Naive thymus-derived CD4-positive, alpha-beta T cell (primary cell): ENCODE measurements at regions not wholly inside any gene's neighbourhood (a gene's known extent, or its start where the extent isn't known, plus 50 kb on each side); places are given as distances from the start of the nearest gene placed in this dataset.

Experiments used
- ATAC-seq: fragments of 150-1000 bp; cut with Tn5 transposase; 2 replicates; pipeline ENCODE4 v1.10.0; 2021; ENCODE audit warnings: mild to moderate bottlenecking, moderate library complexity
- CTCF ChIA-PET: fragments of 350-600 bp; sonication (Branson Sonifier 250); formaldehyde crosslinking; loops from one replicate; lab custom pipeline; 2021; ENCODE audit warnings: antibody characterized with exemption; lab: Charles Lee
- POLR2A ChIA-PET: fragments of 350-600 bp; sonication (Branson Sonifier 250); formaldehyde crosslinking; loops from one replicate; lab custom pipeline; 2021; ENCODE audit warnings: antibody characterized with exemption, inconsistent platforms; lab: Charles Lee
- DNase-seq, 9 donors: peaks; one replicate each; pipeline versions ENCODE4 v3.0.0 to v3.0.0-alpha.2; 2020 to 2022; ENCODE audit warnings: mixed read lengths in 1 of 9
- H3K27ac ChIP-seq: one replicate; pipeline ENCODE4 v1.7.0; 2013; ENCODE audit warnings: mild to moderate bottlenecking, low read depth, low read length, moderate library complexity
- H3K27me3 ChIP-seq, 2 donors: one replicate each; pipeline ENCODE4 v1.7.0; 2013; ENCODE audit warnings: low read length in 2 of 2, mild to moderate bottlenecking in 2 of 2, moderate library complexity in 2 of 2; ENCODE audit not compliant: control insufficient read depth in 2 of 2, insufficient read depth in 2 of 2
- H3K36me3 ChIP-seq, 3 experiments: 1 replicate in 2 of 3; 2 replicates in 1 of 3; pipeline ENCODE4 v1.7.0; 2013; ENCODE audit warnings: low read length in 3 of 3, mild to moderate bottlenecking in 3 of 3, moderate library complexity in 1 of 3; ENCODE audit not compliant: insufficient read depth in 3 of 3, control insufficient read depth in 2 of 3
- H3K4me1 ChIP-seq, 2 donors: one replicate each; pipeline ENCODE4 v1.7.0; 2013; ENCODE audit warnings: low read length in 2 of 2, mild to moderate bottlenecking in 2 of 2, moderate library complexity in 1 of 2; ENCODE audit not compliant: control insufficient read depth in 2 of 2, insufficient read depth in 2 of 2
- H3K4me3 ChIP-seq: 2 replicates; pipeline ENCODE4 v1.7.0; 2013; ENCODE audit warnings: mild to moderate bottlenecking, low read length
- H3K9me3 ChIP-seq, 3 experiments: 1 replicate in 2 of 3; 2 replicates in 1 of 3; pipeline ENCODE4 v1.7.0; 2013; ENCODE audit warnings: low read length in 3 of 3; ENCODE audit not compliant: control insufficient read depth in 2 of 3
- H3K27ac Mint-ChIP-seq, 9 donors: one replicate each; pipeline ENCODE4 v1.8.0; 2020 to 2022; ENCODE audit warnings: mixed read lengths in 9 of 9, mild to moderate bottlenecking in 8 of 9, moderate library complexity in 5 of 9, inconsistent platforms in 2 of 9
- H3K27me3 Mint-ChIP-seq, 5 donors: one replicate each; pipeline ENCODE4 v1.8.0; 2021 to 2022; ENCODE audit warnings: mixed read lengths in 5 of 5, mild to moderate bottlenecking in 1 of 5
- H3K36me3 Mint-ChIP-seq, 5 donors: one replicate each; pipeline ENCODE4 v1.8.0; 2020 to 2022; ENCODE audit warnings: mixed read lengths in 5 of 5, mild to moderate bottlenecking in 3 of 5, inconsistent platforms in 1 of 5
- H3K4me1 Mint-ChIP-seq, 7 donors: one replicate each; pipeline ENCODE4 v1.8.0; 2020 to 2022; ENCODE audit warnings: mixed read lengths in 7 of 7, mild to moderate bottlenecking in 3 of 7, inconsistent platforms in 1 of 7
- H3K4me3 Mint-ChIP-seq, 10 donors: one replicate each; pipeline ENCODE4 v1.8.0; 2020 to 2022; ENCODE audit warnings: mild to moderate bottlenecking in 10 of 10, mixed read lengths in 10 of 10, moderate library complexity in 6 of 10, inconsistent platforms in 2 of 10
- H3K9me3 Mint-ChIP-seq, 11 donors: one replicate each; pipeline ENCODE4 v1.8.0; 2020 to 2022; ENCODE audit warnings: mixed read lengths in 11 of 11, mild to moderate bottlenecking in 4 of 11, inconsistent platforms in 1 of 11, moderate library complexity in 1 of 11
- intact Hi-C, 2 donors: fragments of 100-400 bp; cut with micrococcal nuclease; formaldehyde crosslinking; loops; one replicate each; pipeline ENCODE4 v1.15.1; 2023

DNA sequence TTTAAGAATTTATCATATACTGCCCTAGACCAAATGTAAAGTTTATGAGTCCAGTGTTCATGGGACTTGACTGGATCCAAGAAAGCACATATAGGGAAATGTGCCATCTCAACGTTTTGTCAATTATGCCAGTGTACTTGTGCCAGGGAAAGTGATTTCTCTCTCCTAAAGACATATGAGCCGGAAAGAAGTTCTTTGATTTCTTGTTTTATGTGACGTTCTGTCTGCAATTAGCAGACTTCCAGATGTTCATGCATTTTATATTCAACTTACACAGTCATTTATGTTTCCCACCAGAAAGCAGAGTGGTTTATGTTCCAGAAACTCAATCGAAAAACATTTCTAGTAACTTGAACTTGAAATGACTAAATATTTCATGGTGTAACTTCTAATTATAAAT lies 203.8 kb downstream of the FAM170A start:
- H3K4me3 ChIP-seq = no peak overlapping the region
- Mint-ChIP-seq H3K27me3 (peaks cover 0 to 3% (median 0%) of the 10 kb centered on the region in 5 donors), H3K9me3 (peaks cover 0 to 27% (median 0%) of the 10 kb centered on the region in 11 donors), H3K4me3 (no peak overlapping the region), H3K36me3 (no peaks in the 10 kb centered on the region), H3K4me1 (no peaks in the 10 kb centered on the region), H3K27ac (no peak overlapping the region)
- H3K4me1 ChIP-seq = no peaks in the 10 kb centered on the region
- no peak for ATAC-seq
- no peaks in the 10 kb centered on the region for H3K9me3 ChIP-seq
- ChIA-PET CTCF (no interaction called here), POLR2A (no interaction called here)
- no peak for DNase-seq
- no peak overlapping the region for H3K27ac ChIP-seq
- H3K27me3 ChIP-seq = no peaks in the 10 kb centered on the region
- H3K36me3 ChIP-seq = no peaks in the 10 kb centered on the region
- intact Hi-C loops = no loop called here

DNA sequence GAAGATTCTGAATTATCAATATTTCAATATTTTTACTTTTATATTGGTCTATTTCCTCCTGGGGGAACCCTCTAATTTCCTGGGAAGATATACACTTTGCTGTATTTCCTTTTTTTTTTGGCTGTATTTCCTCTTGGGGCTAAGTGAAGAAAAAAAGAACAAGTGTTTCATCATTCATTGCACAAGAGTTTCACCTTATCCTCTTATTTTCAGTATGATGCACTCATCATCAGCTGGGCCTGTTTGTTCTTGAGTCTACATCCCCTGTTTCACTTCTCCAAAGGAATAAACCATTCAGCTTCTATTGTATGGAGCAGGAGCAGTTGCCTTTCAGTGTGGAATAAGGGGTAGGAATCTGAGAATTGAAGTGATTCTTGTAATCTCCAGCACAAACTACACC lies 210.8 kb downstream of the FAM170A start:
- no peaks in the 10 kb centered on the region for H3K4me1 Mint-ChIP-seq
- DNase-seq = no peak
- Histone ChIP-seq H3K27ac (no peak overlapping the region), H3K27me3 (no peaks in the 10 kb centered on the region), H3K36me3 (no peaks in the 10 kb centered on the region), H3K4me1 (no peaks in the 10 kb centered on the region), H3K4me3 (no peak overlapping the region), H3K9me3 (no peaks in the 10 kb centered on the region)
- no peaks in the 10 kb centered on the region for H3K27me3 Mint-ChIP-seq
- POLR2A ChIA-PET = no interaction called here
- H3K27ac Mint-ChIP-seq = no peak overlapping the region
- intact Hi-C loops = no loop called here
- H3K36me3 Mint-ChIP-seq = peaks cover 0 to 7% (median 0%) of the 10 kb centered on the region in 5 donors
- CTCF ChIA-PET = no interaction called here
- no peak for ATAC-seq
- peaks cover 0 to 36% (median 6%) of the 10 kb centered on the region in 11 donors for H3K9me3 Mint-ChIP-seq
- no peak overlapping the region for H3K4me3 Mint-ChIP-seq

DNA sequence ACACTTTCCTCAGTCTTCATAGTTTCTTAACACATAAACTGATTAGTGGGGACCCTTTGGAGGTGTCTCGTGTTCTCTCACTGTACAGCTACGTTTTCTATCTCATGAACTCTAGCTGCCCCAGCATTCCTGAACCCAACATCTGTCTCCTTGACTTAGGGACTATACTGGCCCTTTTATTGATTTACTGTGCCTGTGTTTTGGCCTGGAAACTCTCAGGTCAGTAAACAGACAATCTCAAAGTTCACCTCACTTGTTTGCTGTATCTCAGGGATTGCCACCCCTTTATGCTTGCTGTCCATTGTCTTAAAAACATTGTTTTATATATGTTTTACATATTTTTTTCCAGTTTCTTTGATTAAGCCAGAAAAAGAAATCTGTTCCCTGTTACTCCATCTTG lies 222.8 kb downstream of the FAM170A start:
- Histone ChIP-seq H3K4me1 (no peaks in the 10 kb centered on the region), H3K27ac (no peak overlapping the region), H3K9me3 (no peaks in the 10 kb centered on the region), H3K36me3 (no peaks in the 10 kb centered on the region), H3K4me3 (no peak overlapping the region), H3K27me3 (no peaks in the 10 kb centered on the region)
- no peak overlapping the region for H3K27ac Mint-ChIP-seq
- H3K36me3 Mint-ChIP-seq = no peaks in the 10 kb centered on the region
- H3K4me1 Mint-ChIP-seq = no peaks in the 10 kb centered on the region
- ATAC-seq (no peak), DNase-seq (no peak)
- no peak overlapping the region for H3K4me3 Mint-ChIP-seq
- CTCF ChIA-PET = no interaction called here
- H3K9me3 Mint-ChIP-seq = peaks cover 0 to 12% (median 4%) of the 10 kb centered on the region in 11 donors
- H3K27me3 Mint-ChIP-seq = no peaks in the 10 kb centered on the region
- POLR2A ChIA-PET = no interaction called here
- intact Hi-C loops = no loop called here

DNA sequence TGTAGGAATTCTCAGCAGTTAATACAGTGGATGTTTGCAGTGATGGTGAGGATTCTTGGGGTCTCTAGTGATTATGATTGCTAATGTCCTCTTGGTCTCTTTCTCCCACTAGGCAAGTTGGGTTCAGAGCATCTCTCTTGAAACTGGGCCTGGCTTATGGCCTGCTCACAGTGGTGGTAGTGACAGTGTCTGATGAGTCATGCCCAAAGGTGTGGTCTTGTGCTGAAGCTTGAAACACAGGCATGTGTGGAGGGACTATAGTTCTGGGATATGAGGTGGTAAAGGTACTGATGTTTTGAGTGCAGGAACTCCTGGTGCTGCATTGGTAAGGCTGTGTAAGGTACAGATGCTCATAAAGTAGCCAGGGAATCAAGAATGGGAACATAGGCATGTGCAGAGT lies 231.1 kb downstream of the FAM170A start:
- no peak overlapping the region for H3K27ac Mint-ChIP-seq
- POLR2A ChIA-PET = no interaction called here
- Histone ChIP-seq H3K9me3 (no peaks in the 10 kb centered on the region), H3K27ac (no peak overlapping the region), H3K36me3 (no peaks in the 10 kb centered on the region), H3K4me1 (no peaks in the 10 kb centered on the region), H3K4me3 (no peak overlapping the region), H3K27me3 (no peaks in the 10 kb centered on the region)
- CTCF ChIA-PET = no interaction called here
- no peaks in the 10 kb centered on the region for H3K27me3 Mint-ChIP-seq
- H3K36me3 Mint-ChIP-seq = no peaks in the 10 kb centered on the region
- DNase-seq (no peak), ATAC-seq (no peak)
- H3K4me3 Mint-ChIP-seq = no peak overlapping the region
- intact Hi-C loops = no loop called here
- no peaks in the 10 kb centered on the region for H3K4me1 Mint-ChIP-seq
- peaks cover 0 to 19% (median 5%) of the 10 kb centered on the region in 11 donors for H3K9me3 Mint-ChIP-seq

DNA sequence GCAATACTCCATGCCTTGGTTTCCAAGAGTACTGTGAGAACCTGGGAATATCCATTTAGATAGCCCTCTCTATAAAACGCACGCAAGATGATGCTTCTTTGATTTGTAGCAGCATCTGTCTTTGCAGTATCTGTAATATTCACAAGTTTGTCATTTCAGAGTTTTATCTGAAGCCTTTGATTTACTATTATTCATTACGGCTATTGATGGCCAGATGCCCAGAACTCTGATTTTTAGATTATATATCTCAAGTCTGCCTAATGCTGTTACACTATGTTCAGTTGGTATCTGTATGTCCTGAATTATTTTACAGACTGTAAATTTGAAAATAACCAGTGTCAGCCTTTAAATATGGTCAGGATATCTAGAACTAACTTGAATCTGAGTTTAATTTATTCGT lies 233.3 kb downstream of the FAM170A start:
- intact Hi-C loops = no loop called here
- Mint-ChIP-seq H3K36me3 (no peaks in the 10 kb centered on the region), H3K4me3 (no peak overlapping the region), H3K4me1 (no peaks in the 10 kb centered on the region), H3K27me3 (no peaks in the 10 kb centered on the region), H3K27ac (no peak overlapping the region), H3K9me3 (peaks cover 0 to 19% (median 4%) of the 10 kb centered on the region in 11 donors)
- Histone ChIP-seq H3K4me3 (no peak overlapping the region), H3K27me3 (no peaks in the 10 kb centered on the region), H3K27ac (no peak overlapping the region), H3K4me1 (no peaks in the 10 kb centered on the region), H3K9me3 (no peaks in the 10 kb centered on the region), H3K36me3 (no peaks in the 10 kb centered on the region)
- POLR2A ChIA-PET = no interaction called here
- CTCF ChIA-PET = no interaction called here
- DNase-seq (no peak), ATAC-seq (no peak)

DNA sequence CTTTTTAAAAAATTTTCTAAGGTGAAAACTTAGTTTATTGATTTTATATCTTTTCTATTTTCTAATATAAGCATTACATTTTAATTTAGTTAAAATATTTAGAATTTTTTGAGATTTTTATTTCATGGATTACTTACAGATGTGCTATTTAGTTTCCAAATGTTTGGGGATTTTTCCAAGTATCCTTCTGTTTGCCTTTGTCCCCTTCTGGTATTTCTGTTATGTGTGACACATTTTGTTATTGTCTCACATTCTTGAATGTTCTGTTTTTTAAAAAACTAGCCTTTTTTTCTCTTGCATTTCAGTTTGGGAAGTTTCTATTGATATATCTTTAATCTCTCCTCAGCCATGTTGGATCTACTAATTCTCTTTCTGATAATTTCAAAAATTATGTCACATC lies 234.9 kb downstream of the FAM170A start:
- Mint-ChIP-seq H3K27ac (no peak overlapping the region), H3K4me3 (no peak overlapping the region), H3K36me3 (no peaks in the 10 kb centered on the region), H3K4me1 (no peaks in the 10 kb centered on the region), H3K9me3 (peaks cover 0 to 12% (median 4%) of the 10 kb centered on the region in 11 donors), H3K27me3 (no peaks in the 10 kb centered on the region)
- Histone ChIP-seq H3K27me3 (no peaks in the 10 kb centered on the region), H3K9me3 (no peaks in the 10 kb centered on the region), H3K27ac (no peak overlapping the region), H3K36me3 (no peaks in the 10 kb centered on the region), H3K4me1 (no peaks in the 10 kb centered on the region), H3K4me3 (no peak overlapping the region)
- ChIA-PET CTCF (no interaction called here), POLR2A (no interaction called here)
- intact Hi-C loops = no loop called here
- no peak for DNase-seq
- no peak for ATAC-seq

DNA sequence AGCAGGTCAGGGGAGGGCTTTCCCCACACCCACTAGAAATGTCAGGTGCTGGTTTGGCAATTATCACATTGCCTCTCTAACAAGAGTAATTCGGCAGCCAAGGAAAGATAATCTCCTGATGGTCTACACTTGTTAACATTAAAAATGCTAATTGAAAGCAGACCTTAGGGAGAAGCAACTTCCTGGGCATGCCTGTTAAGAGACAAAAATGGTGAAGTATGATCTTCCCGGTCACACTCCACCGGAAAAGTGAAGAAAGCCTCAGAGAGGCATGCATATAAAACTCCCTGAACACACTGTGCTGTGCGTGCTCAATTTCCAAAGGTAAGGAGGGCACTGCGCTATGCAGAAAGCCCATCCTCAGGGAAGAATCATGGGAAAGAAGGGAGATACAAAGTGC lies 244.3 kb downstream of the FAM170A start:
- CTCF ChIA-PET = no interaction called here

More for the DNA sequence above, 244.3 kb downstream of the FAM170A start:
- no peak for DNase-seq
- H3K9me3 ChIP-seq = no peaks in the 10 kb centered on the region
- no peaks in the 10 kb centered on the region for H3K4me1 Mint-ChIP-seq
- no peaks in the 10 kb centered on the region for H3K36me3 Mint-ChIP-seq
- no peaks in the 10 kb centered on the region for H3K4me1 ChIP-seq
- peaks cover 0 to 3% (median 0%) of the 10 kb centered on the region in 5 donors for H3K27me3 Mint-ChIP-seq
- no peaks in the 10 kb centered on the region for H3K36me3 ChIP-seq
- H3K27ac Mint-ChIP-seq = no peak overlapping the region
- H3K27ac ChIP-seq = no peak overlapping the region
- H3K4me3 Mint-ChIP-seq = no peak overlapping the region
- H3K9me3 Mint-ChIP-seq = peaks cover 0 to 11% (median 0%) of the 10 kb centered on the region in 11 donors
- ATAC-seq = no peak
- H3K4me3 ChIP-seq = no peak overlapping the region
- no peaks in the 10 kb centered on the region for H3K27me3 ChIP-seq
- intact Hi-C loops = no loop called here
- POLR2A ChIA-PET = no interaction called here
